Activated naive CD4-positive, alpha-beta T cell treated with Interleukin-2 at 50 U/mL for 16 hours (primary cell): ENCODE measurements at regions not wholly inside any gene's neighbourhood (a gene's known extent, or its start where the extent isn't known, plus 50 kb on each side); places are given as distances from the start of the nearest gene placed in this dataset.
"Not testable (repeated sequence)": the region's sequence is repeated elsewhere in the genome, so short reads cannot be mapped to it uniquely, and the experiment has no call there.

Source experiments
- DNase-seq: peaks from one replicate; pipeline ENCODE4 v3.0.0-alpha.2; 2020

- no peak for DNase-seq
These were observed 141.2 kb upstream of the TLE3 start for GRCh38 chr15:70238917-70239316.

GRCh38 chr15:70237626-70238025, 139.9 kb upstream of the TLE3 start:
- no peak for DNase-seq

DNA sequence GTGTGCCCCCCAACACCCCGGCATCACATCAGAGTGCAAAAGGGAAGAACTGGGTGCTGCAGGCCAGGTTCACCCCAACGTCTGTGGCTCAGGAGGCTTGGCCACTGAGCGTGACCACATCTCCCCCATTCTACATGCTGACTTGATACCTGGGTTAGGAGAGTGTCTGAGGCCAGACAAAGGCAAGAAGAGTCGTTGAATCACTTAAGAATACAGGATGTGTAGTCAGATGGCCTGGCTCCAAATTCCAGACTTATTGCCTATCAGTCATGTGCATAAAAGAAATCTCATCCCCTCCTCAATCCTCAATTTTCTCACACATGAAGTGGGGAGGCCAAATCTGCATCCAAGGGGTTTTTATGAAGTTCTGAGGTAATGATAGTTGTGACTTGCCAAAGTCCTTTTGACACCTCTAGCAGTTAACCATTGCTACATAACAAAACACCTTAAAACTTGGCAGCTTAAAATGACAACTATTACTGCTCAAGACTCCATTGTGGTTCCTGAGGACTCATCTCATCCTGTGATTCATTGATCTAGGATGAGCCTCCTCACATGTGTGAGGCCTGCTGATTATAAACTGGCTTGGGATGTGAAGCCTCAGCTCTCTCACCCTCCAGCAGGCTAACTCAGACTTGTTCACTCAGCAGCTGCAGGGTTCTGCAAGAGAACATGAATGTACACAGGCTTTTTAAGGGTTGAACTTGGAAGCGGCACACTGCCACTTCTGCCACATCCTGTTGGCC, 138.8 kb upstream of the TLE3 start:
- DNase-seq: no peak

- DNase-seq: no peak
These were observed 137.6 kb upstream of the TLE3 start for GRCh38 chr15:70235347-70235746.

- DNase-seq: no peak
These were observed 136.7 kb upstream of the TLE3 start for GRCh38 chr15:70234256-70234905.

GRCh38 chr15:70231484-70231883, 133.8 kb upstream of the TLE3 start:
- no peak for DNase-seq

GRCh38 chr15:70227918-70228317, 130.2 kb upstream of the TLE3 start:
- not testable (repeated sequence) for DNase-seq

- no peak for DNase-seq
These were observed 129.4 kb upstream of the TLE3 start for GRCh38 chr15:70227147-70227546.

GRCh38 chr15:70226337-70226980, 128.7 kb upstream of the TLE3 start:
- no peak for DNase-seq

- no peak for DNase-seq
These were observed 127.7 kb upstream of the TLE3 start for GRCh38 chr15:70225416-70225815.

DNA sequence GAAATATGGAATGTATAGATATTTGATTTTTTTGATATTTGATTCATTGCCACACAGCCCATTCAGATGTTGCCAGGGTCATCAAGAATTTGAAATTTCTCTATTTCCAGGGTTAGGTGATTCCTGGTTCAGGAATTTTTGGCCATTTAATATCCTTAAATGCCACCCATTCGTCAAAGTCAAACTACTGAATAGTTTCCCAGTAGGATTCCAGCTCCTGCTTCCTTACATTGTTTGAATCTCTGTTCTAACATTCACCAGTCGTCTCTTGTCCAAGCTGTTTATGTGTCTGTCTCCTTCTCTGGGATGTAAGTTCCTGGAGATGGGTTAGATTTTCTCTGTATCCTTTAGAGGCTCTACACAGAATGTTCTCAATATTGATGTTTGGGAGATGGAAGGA, 124.9 kb upstream of the TLE3 start:
- DNase-seq: no peak

DNA sequence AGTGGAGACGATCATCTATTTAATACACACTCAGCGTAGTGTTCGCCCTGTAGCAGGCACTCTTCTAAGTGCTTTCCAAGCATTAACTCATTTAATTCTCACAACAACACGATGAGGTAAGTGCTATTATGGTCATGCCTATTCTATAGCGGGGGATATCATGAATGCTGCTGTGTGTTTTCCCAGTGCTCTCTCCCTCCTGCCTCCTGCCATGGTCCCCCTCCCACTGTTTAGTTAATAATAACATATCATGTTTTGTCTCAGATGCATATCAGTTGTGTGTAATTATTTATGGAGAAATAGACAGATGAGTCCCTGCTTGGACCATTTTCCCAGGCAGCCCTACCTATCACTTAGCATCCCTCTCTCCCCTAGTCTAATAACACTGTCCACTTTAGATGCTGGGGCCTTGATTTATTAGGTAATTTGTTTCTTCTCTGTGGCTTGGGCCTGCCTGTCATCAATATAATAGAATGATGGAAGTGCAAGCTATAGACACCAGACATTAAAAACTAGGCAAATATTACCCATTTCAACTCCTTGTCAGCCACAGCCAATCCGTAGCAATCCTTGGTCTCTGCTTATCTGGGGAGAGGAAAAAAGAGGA, 122.9 kb upstream of the TLE3 start:
- no peak for DNase-seq

GRCh38 chr15:70219966-70220365, 122.2 kb upstream of the TLE3 start:
- no peak for DNase-seq

DNA sequence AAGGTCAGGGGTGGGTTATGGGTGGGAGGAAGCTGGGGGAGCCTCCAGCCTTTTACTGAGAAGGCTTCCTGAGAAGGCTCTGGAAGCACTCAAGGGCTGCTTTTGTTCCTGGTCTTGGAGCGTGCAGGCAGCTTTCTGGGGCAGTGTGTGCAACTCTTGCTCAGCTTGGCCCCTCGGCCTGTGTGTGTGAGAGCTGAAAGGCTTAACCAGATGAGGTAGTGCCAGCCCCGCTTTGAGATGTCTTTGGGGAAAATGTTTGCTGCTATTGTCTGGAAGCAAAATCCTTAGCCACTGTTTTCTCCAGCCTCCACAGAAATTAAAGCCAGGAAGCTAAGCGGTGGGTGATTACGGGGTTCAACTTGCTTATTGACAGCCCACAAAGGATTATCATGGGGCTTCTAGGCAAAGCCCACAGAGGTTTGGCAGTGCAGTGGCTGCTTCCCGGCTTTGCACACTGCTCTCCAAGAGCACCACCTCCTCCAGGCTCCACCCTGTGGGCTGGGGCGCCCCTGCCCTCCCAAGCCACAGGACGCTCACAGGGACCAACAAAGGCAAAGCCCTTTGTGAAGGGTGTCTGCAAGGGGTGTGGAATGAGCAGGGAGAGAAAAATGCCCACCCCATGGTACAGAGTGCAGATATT, 121.7 kb upstream of the TLE3 start:
- no peak for DNase-seq

GRCh38 chr15:70217226-70218160, 119.8 kb upstream of the TLE3 start:
- no peak for DNase-seq

- DNase-seq: no peak
These were observed 118.2 kb upstream of the TLE3 start for GRCh38 chr15:70215951-70216350.

GRCh38 chr15:70214941-70215635, 117.4 kb upstream of the TLE3 start:
- DNase-seq: no peak

- no peak for DNase-seq
These were observed 116.6 kb upstream of the TLE3 start for GRCh38 chr15:70214276-70214675.

DNA sequence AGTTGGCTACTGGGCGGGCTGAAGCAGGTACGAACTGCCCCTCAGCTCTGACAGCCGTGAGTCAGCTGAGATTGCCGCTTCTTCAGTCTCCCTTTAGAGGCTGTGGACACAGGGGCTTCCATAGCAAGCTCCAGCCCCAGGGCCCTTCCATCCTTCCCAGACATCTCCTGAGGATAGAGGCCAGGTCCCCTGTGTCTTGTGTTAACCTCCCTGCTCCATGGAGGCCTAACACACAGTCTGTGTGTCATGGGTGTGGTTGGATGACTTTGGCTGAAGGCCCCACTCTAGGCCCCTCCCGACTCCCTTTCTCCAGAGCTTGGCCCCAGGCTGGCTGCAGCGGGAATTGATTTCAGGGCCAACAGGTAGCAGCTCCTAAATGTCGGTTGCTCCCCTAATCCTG, 116.1 kb upstream of the TLE3 start:
- DNase-seq: no peak

DNA sequence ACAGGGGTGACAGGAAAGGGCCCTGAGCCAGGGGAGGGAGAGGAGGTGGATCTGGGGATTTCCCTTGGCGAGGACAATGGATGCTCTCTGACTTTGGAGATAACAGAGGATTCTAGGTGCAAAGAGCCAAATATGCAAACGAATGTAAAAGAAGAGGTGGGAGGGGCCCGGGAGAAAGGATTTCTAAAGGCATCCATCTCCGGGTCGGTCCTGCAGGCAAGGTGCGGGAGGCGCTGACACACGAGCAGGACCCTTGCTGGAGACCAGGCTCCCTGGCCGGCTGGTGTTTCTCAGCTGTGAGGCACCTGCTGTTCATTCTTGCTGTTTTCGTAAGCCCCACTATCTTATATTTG, 115.2 kb upstream of the TLE3 start:
- DNase-seq: no peak

GRCh38 chr15:70212286-70212962, 114.7 kb upstream of the TLE3 start:
- DNase-seq: no peak
